ENCODE measurements at regions not wholly inside any gene's neighbourhood (a gene's known extent, or its start where the extent isn't known, plus 50 kb on each side); places are given as distances from the start of the nearest gene placed in this dataset.

DNA sequence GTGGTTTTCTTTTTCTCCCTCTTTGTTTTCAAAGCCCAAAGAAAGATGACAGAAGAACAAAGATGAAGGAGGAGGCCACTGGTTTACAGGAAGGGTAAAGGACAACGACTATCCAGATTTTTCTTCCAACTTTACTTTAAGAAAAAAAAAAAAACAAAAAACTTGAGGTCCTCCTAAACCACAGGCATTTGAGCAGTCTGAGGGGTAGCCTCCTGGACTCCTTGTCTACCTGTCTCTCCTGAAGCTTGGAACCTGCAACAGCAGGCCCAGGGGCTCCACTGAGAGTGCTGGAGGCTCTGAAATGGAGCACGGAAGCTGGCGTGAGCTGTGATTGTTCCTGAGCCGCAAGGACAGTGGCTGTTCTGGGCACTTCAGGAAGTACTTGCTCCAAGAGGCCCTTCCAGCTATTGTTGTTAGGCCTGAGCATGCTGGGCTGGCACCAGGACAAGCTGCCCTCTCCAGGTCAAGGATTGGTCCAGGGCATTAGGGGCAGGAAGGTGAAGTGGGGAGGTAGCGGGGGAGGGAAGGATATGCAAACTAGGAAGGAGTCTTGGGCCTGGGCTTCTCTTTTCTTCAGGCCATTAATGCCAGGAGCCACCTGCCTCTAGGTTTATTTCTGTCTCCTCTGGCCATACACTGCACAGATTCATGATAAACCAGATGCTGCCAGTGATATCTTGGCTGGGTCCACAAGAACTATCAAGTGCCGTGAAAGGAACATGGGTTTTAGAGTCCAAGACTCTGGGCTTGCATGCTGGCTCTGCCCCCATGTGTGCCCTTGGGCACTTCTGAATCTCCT, 147.3 kb downstream of the CCDC34 start:
- H3K27ac ChIP-seq (ENCODE audit: low read depth): no peak overlapping the region
- H3K4me1 ChIP-seq (ENCODE audit: insufficient read depth): peaks cover 3% of the 10 kb centered on the region
- no peak for DNase-seq (ENCODE audit: extremely low spot score)
- H3K36me3 ChIP-seq (ENCODE audit: insufficient read depth): no peaks in the 10 kb centered on the region
- H3K4me3 ChIP-seq (ENCODE audit: low read depth, low read length): no peak overlapping the region
- WGBS: 77% methylated on average over 6 of the region's 6 CpGs

DNA sequence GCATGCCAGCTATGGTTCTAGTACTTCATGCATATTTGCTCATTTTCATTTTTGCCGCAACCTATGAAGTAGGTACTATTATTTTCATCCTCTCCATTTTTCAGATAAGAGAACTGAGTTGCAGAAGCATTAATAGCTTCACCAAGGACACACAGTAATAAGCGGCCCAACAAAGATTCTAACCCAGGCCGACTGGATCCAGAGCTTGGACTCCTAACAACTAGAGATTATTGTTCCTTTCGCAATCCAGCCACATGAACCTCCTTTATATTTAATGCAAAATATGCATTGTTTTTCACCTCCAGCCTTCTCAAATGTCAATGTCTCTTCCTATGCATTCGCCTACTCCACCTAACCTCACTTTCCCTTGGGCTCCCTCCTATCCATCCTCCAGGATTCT, 148.3 kb downstream of the CCDC34 start:
- no peak for DNase-seq (ENCODE audit: extremely low spot score)
- Histone ChIP-seq H3K36me3 (ENCODE audit: insufficient read depth) (no peaks in the 10 kb centered on the region), H3K27ac (ENCODE audit: low read depth) (no peak overlapping the region), H3K4me1 (ENCODE audit: insufficient read depth) (peaks cover 3% of the 10 kb centered on the region), H3K4me3 (ENCODE audit: low read depth, low read length) (no peak overlapping the region)
- 86% methylated on average over 5 of the region's 5 CpGs for whole genome bisulfite sequencing

DNA sequence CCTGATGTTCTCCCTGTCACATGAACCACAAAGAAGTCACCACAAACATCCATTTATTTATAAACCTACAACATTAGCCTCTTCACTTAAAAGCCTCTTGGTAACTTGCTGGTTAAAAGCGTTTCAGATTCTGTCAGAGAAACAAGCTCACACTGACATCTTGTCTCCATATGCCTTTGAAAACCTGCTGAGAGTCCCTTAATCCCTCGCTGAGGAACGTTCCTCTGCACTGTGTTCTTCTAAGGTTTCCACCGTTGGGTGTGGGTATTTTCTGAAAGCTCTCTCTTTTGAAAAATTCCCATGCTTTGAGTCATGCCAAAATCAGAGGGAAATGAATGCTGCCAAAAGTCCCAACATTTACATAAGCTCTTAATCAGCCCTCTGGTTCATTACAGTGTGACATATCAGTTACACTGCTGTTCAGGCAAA, 149.8 kb downstream of the CCDC34 start:
- Histone ChIP-seq H3K36me3 (ENCODE audit: insufficient read depth) (no peaks in the 10 kb centered on the region), H3K4me3 (ENCODE audit: low read depth, low read length) (no peak overlapping the region), H3K4me1 (ENCODE audit: insufficient read depth) (peaks cover 3% of the 10 kb centered on the region), H3K27ac (ENCODE audit: low read depth) (no peak overlapping the region)
- DNase-seq (ENCODE audit: extremely low spot score): no peak
- WGBS: 11% methylated on average over 4 of the region's 4 CpGs

DNA sequence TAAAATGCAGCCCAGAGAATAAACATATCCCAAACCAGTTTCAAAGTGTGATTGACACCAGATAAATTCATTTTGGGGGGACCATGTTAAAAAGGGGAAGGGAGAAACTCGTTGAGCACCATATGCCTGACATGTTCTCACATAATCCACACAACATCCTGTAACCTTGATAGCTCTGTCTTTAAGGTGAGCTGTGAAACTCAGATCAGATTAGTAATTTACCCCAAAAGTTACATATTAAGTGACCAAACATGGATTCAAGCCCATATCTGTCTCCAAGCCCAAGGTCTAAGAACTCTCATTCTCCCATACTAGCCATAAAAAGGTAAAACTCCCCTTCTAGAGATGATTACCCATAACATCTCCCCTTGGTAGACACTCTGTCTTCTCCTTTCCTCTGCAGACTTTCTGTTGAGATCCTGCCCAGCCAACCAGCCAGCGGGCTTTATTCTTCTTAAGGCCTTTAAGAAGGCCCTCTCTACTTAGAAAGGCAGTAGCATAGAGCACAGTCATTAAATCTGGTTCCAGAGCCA, 150.7 kb downstream of the CCDC34 start:
- H3K4me1 ChIP-seq (ENCODE audit: insufficient read depth): peaks cover 3% of the 10 kb centered on the region
- no peak overlapping the region for H3K27ac ChIP-seq (ENCODE audit: low read depth)
- WGBS: 97% methylated on average over 2 of the region's 2 CpGs

DNA sequence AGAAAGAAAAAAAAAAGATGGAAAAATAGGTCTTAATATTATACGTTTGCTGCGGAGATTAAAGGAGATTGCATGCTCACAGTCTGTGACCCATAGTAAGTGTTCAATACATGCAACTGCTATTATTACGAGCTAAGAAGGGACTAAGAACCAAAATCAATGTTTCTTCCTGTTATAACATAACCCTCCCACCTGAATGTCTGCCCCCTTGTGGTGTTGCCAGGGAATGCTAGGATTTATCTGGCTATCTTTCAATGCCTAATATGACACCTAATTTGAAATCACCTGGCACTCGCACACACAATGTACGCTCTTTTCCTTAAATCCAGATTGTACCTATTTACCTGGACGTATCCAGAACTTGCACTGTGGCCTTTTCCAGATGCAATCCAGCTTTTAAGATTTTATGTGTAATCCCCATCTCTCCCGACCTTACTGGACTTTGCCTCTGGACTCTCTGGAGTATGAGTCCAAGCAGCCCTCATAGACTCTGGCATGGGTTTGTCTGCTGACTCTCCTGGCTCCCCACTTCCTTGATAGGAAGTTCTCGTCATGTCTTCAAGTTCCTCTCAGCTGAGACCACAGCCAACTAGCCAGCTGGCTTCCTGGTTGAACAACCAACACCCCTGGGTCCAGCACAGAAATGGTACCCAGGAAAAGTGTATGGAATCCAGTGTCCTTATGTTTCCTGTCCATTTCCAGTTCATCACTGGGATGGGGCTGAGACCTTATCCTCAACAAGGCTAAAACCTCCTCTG, 151.5 kb downstream of the CCDC34 start:
- Histone ChIP-seq H3K4me1 (ENCODE audit: insufficient read depth) (peaks cover 3% of the 10 kb centered on the region), H3K4me3 (ENCODE audit: low read depth, low read length) (no peak overlapping the region), H3K36me3 (ENCODE audit: insufficient read depth) (no peaks in the 10 kb centered on the region), H3K27ac (ENCODE audit: low read depth) (no peak overlapping the region)
- 91% methylated on average over 8 of the region's 8 CpGs for WGBS
- DNase-seq (ENCODE audit: extremely low spot score): no peak

More for the DNA sequence above, 150.7 kb downstream of the CCDC34 start:
- no peak for DNase-seq (ENCODE audit: extremely low spot score)
- no peak overlapping the region for H3K4me3 ChIP-seq (ENCODE audit: low read depth, low read length)
- no peaks in the 10 kb centered on the region for H3K36me3 ChIP-seq (ENCODE audit: insufficient read depth)

DNA sequence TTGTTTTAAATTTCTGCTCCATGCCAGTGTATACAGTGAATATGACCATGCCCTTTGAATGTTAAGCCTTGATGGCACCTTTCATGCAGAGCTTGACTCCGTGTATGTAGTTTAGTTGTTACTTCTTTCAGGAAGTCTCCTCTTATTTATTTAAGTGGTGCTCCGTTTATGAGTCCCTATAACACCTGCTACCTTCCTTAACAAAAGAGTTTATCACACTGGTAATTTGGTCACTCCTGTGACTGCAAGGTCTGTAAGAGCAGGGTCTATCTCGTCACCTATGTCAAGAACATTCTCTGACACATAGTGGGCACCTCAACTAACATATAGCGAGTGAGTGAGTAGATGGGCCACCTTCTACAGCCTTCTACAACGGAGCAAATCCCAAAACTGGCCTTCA, 152.5 kb downstream of the CCDC34 start:
- WGBS: 84% methylated on average over 5 of the region's 5 CpGs
- Histone ChIP-seq H3K36me3 (ENCODE audit: insufficient read depth) (no peaks in the 10 kb centered on the region), H3K4me3 (ENCODE audit: low read depth, low read length) (no peak overlapping the region), H3K4me1 (ENCODE audit: insufficient read depth) (peaks cover 3% of the 10 kb centered on the region), H3K27ac (ENCODE audit: low read depth) (no peak overlapping the region)
- no peak for DNase-seq (ENCODE audit: extremely low spot score)

DNA sequence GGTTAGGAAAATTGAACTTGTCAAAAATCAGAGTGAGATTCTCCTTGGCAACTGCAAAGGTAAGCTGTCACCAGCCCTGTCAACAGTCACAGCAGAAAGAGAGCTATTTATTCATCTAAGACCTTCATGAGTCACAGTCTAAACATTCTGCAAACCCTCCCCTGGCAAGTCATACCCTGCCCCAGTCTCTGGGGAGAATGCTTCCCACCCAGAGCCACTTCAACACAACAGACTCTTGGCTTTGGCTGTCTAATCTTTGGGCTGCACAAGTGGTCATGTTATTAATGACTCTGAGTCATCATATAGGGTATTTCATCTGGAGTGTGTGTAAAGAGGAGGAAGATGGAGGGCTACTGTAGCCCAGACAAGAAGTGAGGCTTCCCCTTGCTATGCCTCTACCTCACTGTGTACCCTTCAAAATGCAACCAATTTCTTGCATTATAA, 153.4 kb downstream of the CCDC34 start:
- Histone ChIP-seq H3K36me3 (ENCODE audit: insufficient read depth) (no peaks in the 10 kb centered on the region), H3K27ac (ENCODE audit: low read depth) (no peak overlapping the region), H3K4me1 (ENCODE audit: insufficient read depth) (peaks cover 3% of the 10 kb centered on the region), H3K4me3 (ENCODE audit: low read depth, low read length) (no peak overlapping the region)
- no peak for DNase-seq (ENCODE audit: extremely low spot score)

DNA sequence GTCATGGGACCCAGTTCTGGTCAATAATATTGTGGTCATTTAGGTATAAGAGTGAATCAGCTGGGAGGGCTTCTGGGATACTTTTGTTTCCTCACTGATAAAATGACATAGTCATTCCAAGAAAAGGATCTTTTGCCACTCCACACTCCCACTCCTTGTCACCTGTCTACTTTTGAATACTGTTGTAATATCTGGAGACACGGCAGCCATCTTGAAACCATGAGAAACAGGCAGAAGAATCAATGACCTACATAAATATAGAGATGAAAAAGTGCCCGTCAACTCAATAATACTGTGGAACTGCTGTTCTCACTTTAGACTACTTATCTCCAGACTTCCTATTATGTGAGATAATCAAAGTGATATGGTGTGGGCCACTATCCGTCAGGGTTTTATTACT, 154.2 kb downstream of the CCDC34 start:
- WGBS: 84% methylated on average over 3 of the region's 3 CpGs
- no peak for DNase-seq (ENCODE audit: extremely low spot score)
- H3K4me3 ChIP-seq (ENCODE audit: low read depth, low read length): no peak overlapping the region

DNA sequence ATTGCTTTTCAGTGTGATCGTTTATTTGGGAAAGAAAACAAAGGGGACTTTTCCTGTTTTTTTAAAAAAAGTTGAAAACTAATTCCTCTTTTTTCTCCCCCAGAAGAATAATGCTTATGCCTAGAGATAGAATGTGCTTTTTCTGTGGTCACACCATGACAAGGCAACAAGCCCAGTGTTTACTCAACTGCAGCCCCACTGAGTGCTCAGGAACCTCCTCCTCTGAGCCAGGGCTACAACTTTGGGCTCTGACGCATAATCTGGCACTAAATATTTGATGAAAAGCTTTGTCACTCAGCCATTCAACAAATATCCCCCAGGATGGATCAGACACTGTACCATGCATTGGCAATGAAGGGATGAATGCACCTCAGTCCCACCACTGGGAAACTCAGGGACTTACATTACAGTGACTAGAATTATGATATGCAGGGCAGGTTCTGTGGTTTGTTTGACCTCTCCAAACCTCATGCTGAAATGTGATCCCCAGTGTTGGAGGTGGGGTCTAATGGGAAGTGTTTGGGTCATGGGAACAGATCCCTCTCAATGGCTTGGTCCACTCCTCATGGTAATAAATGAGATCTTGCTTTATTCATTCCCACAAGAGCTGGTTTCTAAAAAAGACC, 155.9 kb downstream of the CCDC34 start:
- no peaks in the 10 kb centered on the region for H3K4me1 ChIP-seq (ENCODE audit: insufficient read depth)
- no peak for DNase-seq (ENCODE audit: extremely low spot score)
- no peak overlapping the region for H3K4me3 ChIP-seq (ENCODE audit: low read depth, low read length)
- no peak overlapping the region for H3K27ac ChIP-seq (ENCODE audit: low read depth)
- 67% methylated on average over 2 of the region's 2 CpGs for WGBS
- no peaks in the 10 kb centered on the region for H3K36me3 ChIP-seq (ENCODE audit: insufficient read depth)

More for the DNA sequence above, 154.2 kb downstream of the CCDC34 start:
- Histone ChIP-seq H3K27ac (ENCODE audit: low read depth) (no peak overlapping the region), H3K4me1 (ENCODE audit: insufficient read depth) (peaks cover 2% of the 10 kb centered on the region), H3K36me3 (ENCODE audit: insufficient read depth) (no peaks in the 10 kb centered on the region)

DNA sequence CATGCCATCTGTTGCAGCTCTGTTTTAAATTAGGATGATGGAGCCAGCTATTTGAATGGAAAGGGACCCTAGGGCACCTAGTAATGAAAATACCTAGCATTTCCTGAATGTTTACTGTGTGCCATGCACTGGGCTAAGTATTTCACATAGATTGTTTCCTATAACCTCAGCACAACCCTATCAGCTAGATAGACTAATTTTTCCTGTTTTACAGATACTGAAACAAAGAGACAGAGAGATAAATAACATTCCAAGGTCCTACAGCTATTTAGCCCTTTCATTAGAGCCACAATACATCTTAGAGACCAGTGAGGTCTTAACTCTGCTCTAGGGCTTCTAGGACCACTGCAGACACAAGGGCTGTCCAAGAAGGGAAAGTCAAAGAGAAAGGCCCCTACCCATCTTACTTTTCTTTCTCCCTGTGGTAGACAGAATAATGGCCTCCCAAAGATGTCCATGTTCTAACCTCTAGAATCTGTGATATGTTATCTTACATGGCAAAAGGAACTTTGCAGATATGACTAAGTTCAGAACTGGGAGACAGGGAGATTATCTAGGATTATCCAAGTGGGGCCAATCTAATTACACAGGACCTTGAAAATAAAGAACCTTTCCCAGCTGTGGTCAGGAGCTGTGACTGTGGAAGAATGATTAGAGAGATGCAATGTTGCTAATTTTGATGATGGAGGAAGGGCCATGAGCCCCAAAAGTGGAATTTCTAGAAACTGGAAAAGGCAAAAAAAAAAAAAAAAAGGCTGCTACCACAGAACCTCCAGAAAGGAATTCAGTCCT, 157.0 kb downstream of the CCDC34 start:
- no peak overlapping the region for H3K27ac ChIP-seq (ENCODE audit: low read depth)
- no peak overlapping the region for H3K4me3 ChIP-seq (ENCODE audit: low read depth, low read length)
- H3K4me1 ChIP-seq (ENCODE audit: insufficient read depth): peaks cover 4% of the 10 kb centered on the region
- DNase-seq (ENCODE audit: extremely low spot score): no peak
- H3K36me3 ChIP-seq (ENCODE audit: insufficient read depth): no peaks in the 10 kb centered on the region

DNA sequence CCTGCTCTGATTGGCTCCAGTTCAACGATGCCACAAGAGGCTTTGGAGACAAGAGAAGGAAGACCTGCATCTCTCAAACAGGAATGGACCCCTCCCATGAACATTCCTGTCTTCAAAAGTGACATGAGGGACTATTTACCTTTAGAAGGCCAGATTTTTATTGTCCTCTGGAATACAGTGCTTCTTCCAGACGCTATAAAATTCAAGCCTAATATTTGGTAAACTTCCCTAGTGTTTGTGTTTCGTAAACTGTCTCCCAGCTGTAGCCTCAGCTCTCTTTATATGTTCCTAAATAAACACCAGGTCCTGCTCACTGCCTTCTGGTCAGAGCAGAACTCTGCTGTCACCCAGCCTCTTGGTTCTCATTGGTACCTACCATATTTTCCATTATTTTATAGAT, 157.8 kb downstream of the CCDC34 start:
- no peak for DNase-seq (ENCODE audit: extremely low spot score)
- Histone ChIP-seq H3K4me3 (ENCODE audit: low read depth, low read length) (no peak overlapping the region), H3K36me3 (ENCODE audit: insufficient read depth) (no peaks in the 10 kb centered on the region), H3K4me1 (ENCODE audit: insufficient read depth) (peaks cover 4% of the 10 kb centered on the region), H3K27ac (ENCODE audit: low read depth) (no peak overlapping the region)
- WGBS: 21% methylated on average over 3 of the region's 3 CpGs

DNA sequence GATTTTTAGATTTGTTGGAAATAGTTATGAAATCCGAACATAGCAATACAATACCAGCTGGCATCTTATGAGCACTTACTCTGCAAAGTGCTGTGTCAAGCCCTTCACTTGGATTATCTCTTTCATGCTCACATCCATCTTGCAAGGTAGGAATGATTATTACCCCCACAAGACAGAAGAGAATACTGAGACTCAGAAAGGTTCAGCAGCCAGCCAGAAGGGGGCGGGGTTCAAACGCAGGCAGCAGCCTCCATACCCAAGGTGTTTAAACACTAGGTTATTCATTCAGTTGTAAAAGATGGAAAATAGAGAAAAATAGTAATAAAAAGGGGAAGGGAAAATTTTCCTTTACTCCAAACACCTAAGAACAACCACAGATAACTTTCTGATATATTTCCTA, 158.5 kb downstream of the CCDC34 start:
- H3K4me3 ChIP-seq (ENCODE audit: low read depth, low read length): no peak overlapping the region
- no peak for DNase-seq (ENCODE audit: extremely low spot score)
- H3K27ac ChIP-seq (ENCODE audit: low read depth): no peak overlapping the region
- WGBS: 83% methylated on average over 3 of the region's 3 CpGs
- H3K4me1 ChIP-seq (ENCODE audit: insufficient read depth): peaks cover 4% of the 10 kb centered on the region
- no peaks in the 10 kb centered on the region for H3K36me3 ChIP-seq (ENCODE audit: insufficient read depth)

DNA sequence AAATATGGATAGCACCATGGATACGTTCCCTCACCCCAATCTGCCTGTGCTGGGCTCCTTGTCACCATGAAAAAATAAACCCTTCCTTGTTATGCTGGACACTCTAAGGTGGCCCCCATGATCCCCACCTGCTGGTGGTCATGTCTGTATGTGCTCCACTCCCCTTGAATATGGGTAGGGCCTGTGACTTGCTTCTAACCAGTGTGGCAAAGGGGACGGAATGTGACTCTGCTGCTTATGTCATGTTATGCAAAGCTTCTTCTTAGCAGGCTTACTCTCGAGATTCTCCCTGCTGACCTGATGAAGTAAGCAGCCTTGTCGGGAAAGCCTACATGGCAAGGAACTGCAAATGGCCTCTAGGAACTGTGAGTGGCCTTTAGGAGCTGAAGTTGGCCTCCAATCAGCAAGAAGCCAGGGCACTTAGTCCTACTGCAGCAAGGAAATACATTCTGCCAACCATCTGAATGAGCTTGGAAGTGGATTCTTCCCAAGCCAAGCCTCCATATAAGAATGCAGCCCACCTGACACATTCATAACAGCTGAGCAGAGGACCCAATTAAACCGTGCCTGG, 159.9 kb downstream of the CCDC34 start:
- no peak overlapping the region for H3K4me3 ChIP-seq (ENCODE audit: low read depth, low read length)
- peaks cover 4% of the 10 kb centered on the region for H3K4me1 ChIP-seq (ENCODE audit: insufficient read depth)
- H3K27ac ChIP-seq (ENCODE audit: low read depth): no peak overlapping the region
- DNase-seq (ENCODE audit: extremely low spot score): no peak
- no peaks in the 10 kb centered on the region for H3K36me3 ChIP-seq (ENCODE audit: insufficient read depth)
- 85% methylated on average over 5 of the region's 5 CpGs for WGBS
